Nephron progenitor cell (in vitro differentiated cells): ENCODE measurements at regions not wholly inside any gene's neighbourhood (a gene's known extent, or its start where the extent isn't known, plus 50 kb on each side); places are given as distances from the start of the nearest gene placed in this dataset.
A peak's percentile ranks its signal among the peaks of the same experiment; 100 is the strongest.

ENCODE experiments used
- DNase-seq: peaks from one replicate; pipeline ENCODE4 v3.0.0; 2021
- H3K27ac Mint-ChIP-seq: 2 replicates; pipeline ENCODE4 v1.8.0; 2021; ENCODE audit warnings: mild to moderate bottlenecking, moderate library complexity, mixed read lengths
- H3K27me3 Mint-ChIP-seq: 2 replicates; pipeline ENCODE4 v1.8.0; 2021; ENCODE audit warnings: mild to moderate bottlenecking, low read depth, mixed read lengths; ENCODE audit not compliant: poor library complexity
- H3K36me3 Mint-ChIP-seq: 2 replicates; pipeline ENCODE4 v1.8.0; 2021; ENCODE audit warnings: low read depth, mixed read lengths
- H3K4me1 Mint-ChIP-seq: 2 replicates; pipeline ENCODE4 v1.8.0; 2021; ENCODE audit warnings: mixed read lengths
- H3K4me3 Mint-ChIP-seq: 2 replicates; pipeline ENCODE4 v1.8.0; 2021; ENCODE audit warnings: mild to moderate bottlenecking, moderate library complexity, mixed read lengths
- H3K9me3 Mint-ChIP-seq: 2 replicates; pipeline ENCODE4 v1.8.0; 2021; ENCODE audit warnings: mild to moderate bottlenecking, moderate library complexity, mixed read lengths
- TF ChIP-seq, protein P1 (sequence below): fragments of 200-600 bp; sonication (generic); IDR thresholded peaks from 2 replicates; pipeline ENCODE4 v1.5.0; 2021; ENCODE audit warnings: antibody characterized with exemption

DNA sequence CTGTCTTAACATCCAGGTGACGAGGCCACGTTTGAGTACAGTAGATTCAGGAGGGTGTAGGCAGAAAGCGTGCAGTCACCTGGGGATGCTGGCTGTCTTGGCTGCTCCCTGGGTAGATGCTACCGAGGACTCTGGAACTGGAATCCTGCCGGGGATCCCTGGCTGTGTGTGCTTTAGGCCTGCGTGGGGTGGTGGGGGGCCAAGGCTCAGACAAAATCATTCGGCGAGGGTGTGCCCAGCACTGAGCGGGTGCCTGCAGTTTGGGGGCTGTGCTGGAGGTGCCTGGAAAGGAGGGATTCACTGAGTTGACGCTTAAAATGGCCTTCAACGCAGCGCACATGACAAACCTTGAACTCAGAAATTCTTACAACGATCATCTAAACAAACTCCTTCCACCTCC, 93.5 kb upstream of the PODXL start:
- Mint-ChIP-seq H3K27me3 (no peaks in the 10 kb centered on the region), H3K4me1 (peaks cover 28% of the 10 kb centered on the region), H3K9me3 (no peaks in the 10 kb centered on the region), H3K36me3 (no peaks in the 10 kb centered on the region), H3K4me3 (no peak overlapping the region), H3K27ac (no peak overlapping the region)
- DNase-seq = no peak
- TF ChIP-seq, protein P1, sequence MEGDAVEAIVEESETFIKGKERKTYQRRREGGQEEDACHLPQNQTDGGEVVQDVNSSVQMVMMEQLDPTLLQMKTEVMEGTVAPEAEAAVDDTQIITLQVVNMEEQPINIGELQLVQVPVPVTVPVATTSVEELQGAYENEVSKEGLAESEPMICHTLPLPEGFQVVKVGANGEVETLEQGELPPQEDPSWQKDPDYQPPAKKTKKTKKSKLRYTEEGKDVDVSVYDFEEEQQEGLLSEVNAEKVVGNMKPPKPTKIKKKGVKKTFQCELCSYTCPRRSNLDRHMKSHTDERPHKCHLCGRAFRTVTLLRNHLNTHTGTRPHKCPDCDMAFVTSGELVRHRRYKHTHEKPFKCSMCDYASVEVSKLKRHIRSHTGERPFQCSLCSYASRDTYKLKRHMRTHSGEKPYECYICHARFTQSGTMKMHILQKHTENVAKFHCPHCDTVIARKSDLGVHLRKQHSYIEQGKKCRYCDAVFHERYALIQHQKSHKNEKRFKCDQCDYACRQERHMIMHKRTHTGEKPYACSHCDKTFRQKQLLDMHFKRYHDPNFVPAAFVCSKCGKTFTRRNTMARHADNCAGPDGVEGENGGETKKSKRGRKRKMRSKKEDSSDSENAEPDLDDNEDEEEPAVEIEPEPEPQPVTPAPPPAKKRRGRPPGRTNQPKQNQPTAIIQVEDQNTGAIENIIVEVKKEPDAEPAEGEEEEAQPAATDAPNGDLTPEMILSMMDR = no peak

DNA sequence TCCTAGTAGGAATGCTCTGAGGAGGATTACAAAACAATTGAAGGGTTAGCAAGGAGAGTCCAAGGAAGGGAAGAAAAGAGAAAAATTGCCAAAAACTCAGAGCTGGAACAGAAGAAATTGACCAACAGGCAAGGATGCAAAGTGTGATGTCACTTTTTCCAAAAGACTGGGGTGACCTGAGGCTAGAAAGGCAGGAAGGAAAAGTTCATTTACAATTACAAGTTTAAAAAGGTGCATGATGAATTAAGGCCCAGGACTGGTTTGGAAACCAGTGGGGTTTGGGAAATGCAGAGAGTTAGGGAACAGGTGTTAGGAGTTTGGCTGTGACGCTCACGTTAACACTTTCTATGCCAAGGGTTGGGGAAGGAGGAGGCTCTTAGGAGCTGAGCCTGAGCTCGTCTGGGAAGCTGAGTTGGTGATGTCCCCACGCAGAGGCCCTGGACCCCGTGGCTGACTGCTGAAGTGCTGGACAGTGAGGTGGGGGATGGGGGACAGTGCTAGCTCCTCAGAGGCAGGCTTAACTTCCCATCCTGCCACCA, 92.6 kb upstream of the PODXL start:
- TF ChIP-seq, protein P1 = no peak
- Mint-ChIP-seq H3K27ac (peak overlapping the region; percentile 21), H3K27me3 (no peaks in the 10 kb centered on the region), H3K36me3 (no peaks in the 10 kb centered on the region), H3K4me1 (peaks cover 30% of the 10 kb centered on the region), H3K4me3 (no peak overlapping the region), H3K9me3 (no peaks in the 10 kb centered on the region)
- DNase-seq = peak; percentile 34

DNA sequence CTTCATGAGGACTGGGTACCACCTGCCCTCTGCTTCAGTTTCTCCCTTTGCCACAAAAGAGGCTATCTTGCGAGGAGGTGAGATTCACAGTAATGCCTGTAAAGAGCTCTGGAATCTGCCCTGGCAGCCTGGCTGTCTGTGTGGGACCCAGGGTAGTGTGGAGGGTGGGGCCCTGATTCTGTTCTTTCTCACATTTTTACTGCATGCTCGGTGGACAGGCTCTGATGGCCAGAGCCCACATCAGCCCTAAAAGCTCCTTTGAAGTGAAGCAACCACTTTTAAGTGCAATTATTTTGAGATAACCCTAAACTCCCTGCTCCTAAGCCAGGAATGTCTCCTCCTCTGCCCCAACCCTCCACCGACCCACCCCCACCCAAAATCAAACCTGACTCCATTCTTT, 92.1 kb upstream of the PODXL start:
- Mint-ChIP-seq H3K9me3 (no peaks in the 10 kb centered on the region), H3K4me3 (no peak overlapping the region), H3K4me1 (peaks cover 27% of the 10 kb centered on the region), H3K27me3 (no peaks in the 10 kb centered on the region), H3K27ac (peak overlapping the region; percentile 21), H3K36me3 (no peaks in the 10 kb centered on the region)
- TF ChIP-seq, protein P1 = no peak
- DNase-seq = no peak

DNA sequence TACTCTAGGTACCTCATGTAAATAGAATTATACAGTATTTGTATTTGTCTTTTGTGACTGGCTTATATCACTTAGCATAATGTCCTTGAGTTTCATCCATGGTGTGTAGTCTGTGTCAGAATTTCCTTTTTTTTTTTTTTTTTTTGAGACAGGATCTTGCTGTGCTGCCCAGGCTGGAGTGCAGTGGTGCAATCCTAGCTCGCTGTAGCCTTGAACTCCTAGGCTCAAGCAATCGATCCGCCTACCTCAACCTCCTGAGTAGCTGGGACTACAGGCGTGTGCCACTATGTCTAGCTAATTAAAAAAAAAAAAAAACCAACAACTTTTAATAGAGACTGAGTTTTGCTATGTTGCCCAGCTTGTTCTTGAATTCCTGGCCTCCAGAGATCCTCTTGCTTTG, 89.8 kb upstream of the PODXL start:
- Mint-ChIP-seq H3K4me1 (peaks cover 43% of the 10 kb centered on the region), H3K36me3 (no peaks in the 10 kb centered on the region), H3K27me3 (peaks cover 11% of the 10 kb centered on the region), H3K27ac (no peak overlapping the region), H3K4me3 (no peak overlapping the region), H3K9me3 (no peaks in the 10 kb centered on the region)
- TF ChIP-seq, protein P1 = no peak
- no peak for DNase-seq

DNA sequence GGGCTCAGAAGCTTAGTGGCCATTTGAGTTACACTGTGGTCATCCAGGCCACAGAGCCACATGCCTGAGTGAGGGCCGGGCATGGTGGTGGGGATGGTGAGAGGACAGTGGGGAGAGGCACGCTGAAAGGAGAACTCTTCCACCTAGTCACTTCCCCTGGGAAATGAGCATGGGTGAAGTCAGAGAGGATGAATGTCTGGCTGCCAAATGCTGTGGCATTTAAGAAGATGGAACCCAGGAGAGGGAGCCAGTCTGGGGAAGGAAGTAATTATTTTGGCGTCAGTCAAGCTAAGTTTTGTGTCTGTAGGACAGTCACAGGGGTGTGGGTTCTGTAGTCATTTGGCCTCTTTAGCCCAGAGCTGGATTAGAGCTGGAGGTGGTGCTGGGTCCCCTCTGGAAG, 86.0 kb upstream of the PODXL start:
- Mint-ChIP-seq H3K4me1 (peaks cover 45% of the 10 kb centered on the region), H3K4me3 (no peak overlapping the region), H3K9me3 (no peaks in the 10 kb centered on the region), H3K36me3 (no peaks in the 10 kb centered on the region), H3K27me3 (peaks cover 19% of the 10 kb centered on the region), H3K27ac (peak overlapping the region; percentile 59)
- no peak for DNase-seq
- TF ChIP-seq, protein P1 = no peak

DNA sequence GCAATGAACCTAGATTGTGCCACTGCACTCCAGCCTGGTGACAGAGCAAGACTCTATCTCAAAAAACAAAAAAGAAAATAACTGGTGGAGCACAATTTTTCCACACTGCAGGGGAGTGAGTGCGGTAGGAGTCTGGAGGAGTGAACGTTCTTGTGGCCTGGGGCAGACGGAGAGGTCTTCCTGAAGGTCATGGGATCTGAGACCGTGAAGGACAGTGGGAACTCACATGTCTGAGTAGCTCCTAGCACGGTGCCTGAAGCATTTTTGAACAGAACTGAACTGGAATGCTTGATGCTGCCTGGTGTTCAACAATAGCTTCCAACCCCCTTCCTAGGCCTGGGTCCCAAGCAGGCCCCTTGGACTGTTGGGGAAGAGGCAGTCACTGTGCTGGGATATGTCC, 84.3 kb upstream of the PODXL start:
- no peaks in the 10 kb centered on the region for H3K9me3 Mint-ChIP-seq
- no peak for DNase-seq
- H3K27me3 Mint-ChIP-seq = peaks cover 19% of the 10 kb centered on the region
- H3K4me1 Mint-ChIP-seq = peaks cover 54% of the 10 kb centered on the region
- H3K27ac Mint-ChIP-seq = no peak overlapping the region
- H3K4me3 Mint-ChIP-seq = no peak overlapping the region
- no peaks in the 10 kb centered on the region for H3K36me3 Mint-ChIP-seq
- TF ChIP-seq, protein P1 = no peak
